T47D (cell line): ENCODE measurements at regions not wholly inside any gene's neighbourhood (a gene's known extent, or its start where the extent isn't known, plus 50 kb on each side); places are given as distances from the start of the nearest gene placed in this dataset.
A peak's percentile ranks its signal among the peaks of the same experiment; 100 is the strongest.
"Not testable (repeated sequence)": the region's sequence is repeated elsewhere in the genome, so short reads cannot be mapped to it uniquely, and the experiment has no call there.

Experiments
- DNase-seq, 2 experiments: peaks; one replicate each; pipeline versions ENCODE4 v3.0.0 to v3.0.0-alpha.2; 2011 to 2012; ENCODE audit warnings: low read depth in 1 of 2, low spot score in 1 of 2
- JUND ChIP-seq: IDR thresholded peaks from 2 replicates; pipeline ENCODE4 v1.6.1; 2012; ENCODE audit warnings: low read depth
- in situ Hi-C: cut with HindIII; loops from 2 replicates; pipeline ENCODE4 v1.10.0; 2016; ENCODE audit warnings: low sequenced_read_pairs, low pct_unique_long_range_greater_than_20kb

- TF ChIP-seq JUND, result no peak
- DNase-seq, result peak in 1 of 2 experiments; percentile 62
- in situ Hi-C loops, result no loop called here
These were observed 125.6 kb downstream of the CXCL12 start for GRCh38 chr10:44259090-44259874.

GRCh38 chr10:44258460-44259089 is 126.3 kb downstream of the CXCL12 start:
- in situ Hi-C loops, result no loop called here
- TF ChIP-seq JUND, result no peak
- DNase-seq, result no peak

GRCh38 chr10:44258019-44258418 is 126.9 kb downstream of the CXCL12 start:
- TF ChIP-seq JUND, result no peak
- in situ Hi-C loops, result no loop called here

GRCh38 chr10:44253769-44254462 is 131.0 kb downstream of the CXCL12 start:
- DNase-seq, result peak in 1 of 2 experiments; percentile 83
- TF ChIP-seq JUND, result no peak
- in situ Hi-C loops, result no loop called here

More at GRCh38 chr10:44258019-44258418, 126.9 kb downstream of the CXCL12 start:
- no peak for DNase-seq

DNA sequence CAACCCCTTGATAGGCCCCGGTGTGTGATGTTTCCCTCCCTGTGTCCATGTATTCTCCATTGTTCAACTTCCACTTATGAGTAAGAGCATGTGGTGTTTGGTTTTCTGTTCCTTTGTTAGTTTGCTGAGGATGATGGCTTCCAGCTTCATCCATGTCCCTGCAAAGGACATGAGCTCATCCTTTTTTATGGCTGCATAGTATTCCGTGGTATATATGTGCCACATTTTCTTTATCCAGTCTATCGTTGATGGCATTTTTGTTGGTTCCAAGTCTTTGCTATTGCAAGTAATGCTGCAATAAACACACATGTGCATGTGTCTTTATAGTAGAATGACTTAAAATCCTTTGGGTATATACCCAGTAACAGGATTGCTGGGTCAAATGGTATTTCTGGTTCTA is 132.3 kb downstream of the CXCL12 start:
- in situ Hi-C loops, DNase-seq: not testable (repeated sequence)

DNA sequence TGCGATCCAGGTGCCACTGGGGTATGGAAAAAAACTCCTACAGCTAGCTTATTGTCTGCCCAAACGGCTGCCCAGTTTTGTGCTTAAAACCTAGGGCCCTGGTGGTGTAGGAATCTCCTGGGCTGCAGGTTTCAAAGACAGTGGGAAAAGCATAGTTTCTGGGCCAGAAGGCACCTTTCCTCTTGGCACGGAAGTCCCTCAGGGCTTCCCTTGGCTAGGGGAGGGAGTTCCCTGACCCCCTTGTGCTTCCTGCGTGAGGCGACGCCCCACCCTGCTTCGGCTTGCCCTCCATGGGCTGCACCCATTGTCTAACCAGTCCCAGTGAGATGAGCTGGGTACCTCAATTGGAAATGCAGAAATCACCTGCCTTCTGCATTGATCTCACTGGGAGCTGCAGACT is 135.0 kb downstream of the CXCL12 start:
- DNase-seq, in situ Hi-C loops: not testable (repeated sequence)

DNA sequence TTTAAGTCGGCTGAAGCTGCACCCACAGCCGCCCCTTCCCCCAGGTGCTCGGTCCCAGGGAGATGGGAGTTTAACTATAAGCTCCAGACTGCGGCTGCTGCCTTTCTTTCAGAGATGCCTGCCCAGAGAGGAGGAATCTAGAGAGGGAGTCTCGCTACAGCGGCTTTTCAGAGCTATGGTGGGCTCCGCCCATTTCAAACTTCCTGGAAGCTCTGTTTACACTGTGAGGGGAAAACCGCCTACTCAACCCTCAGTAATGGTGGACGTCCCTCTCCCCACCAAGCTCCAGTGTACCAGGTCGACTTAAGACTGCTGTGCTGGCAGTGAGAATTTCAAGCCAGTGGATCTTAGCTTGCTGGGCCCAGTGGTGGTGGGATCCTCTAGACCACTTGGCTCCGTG is 135.4 kb downstream of the CXCL12 start:
- TF ChIP-seq JUND, result no peak
- in situ Hi-C loops, result no loop called here
- DNase-seq, result peak in 1 of 2 experiments; percentile 62

GRCh38 chr10:44246700-44247099 is 138.2 kb downstream of the CXCL12 start:
- in situ Hi-C loops, result not testable (repeated sequence)

GRCh38 chr10:44246287-44246686 is 138.6 kb downstream of the CXCL12 start:
- in situ Hi-C loops, DNase-seq: not testable (repeated sequence)

More at GRCh38 chr10:44246700-44247099, 138.2 kb downstream of the CXCL12 start:
- not testable (repeated sequence) for DNase-seq

DNA sequence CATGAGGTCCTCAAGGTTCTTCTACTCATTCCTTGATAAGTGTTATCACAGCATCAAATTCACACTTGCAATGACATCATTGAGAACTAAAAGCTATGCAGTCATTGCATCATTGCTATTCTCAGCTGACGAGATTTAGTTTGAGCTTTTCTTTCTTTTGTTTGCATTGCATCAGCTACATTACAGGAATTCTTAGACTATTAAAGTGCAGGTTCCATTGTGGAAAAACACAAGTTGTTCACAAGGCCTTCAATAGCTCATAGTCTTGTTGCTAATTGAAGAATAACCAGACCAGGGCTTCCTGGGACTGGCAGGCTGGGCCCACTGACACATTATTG is 139.3 kb downstream of the CXCL12 start:
- peak in 1 of 2 experiments; percentile 65 for DNase-seq
- no peak for TF ChIP-seq JUND
- in situ Hi-C loops, result no loop called here

DNA sequence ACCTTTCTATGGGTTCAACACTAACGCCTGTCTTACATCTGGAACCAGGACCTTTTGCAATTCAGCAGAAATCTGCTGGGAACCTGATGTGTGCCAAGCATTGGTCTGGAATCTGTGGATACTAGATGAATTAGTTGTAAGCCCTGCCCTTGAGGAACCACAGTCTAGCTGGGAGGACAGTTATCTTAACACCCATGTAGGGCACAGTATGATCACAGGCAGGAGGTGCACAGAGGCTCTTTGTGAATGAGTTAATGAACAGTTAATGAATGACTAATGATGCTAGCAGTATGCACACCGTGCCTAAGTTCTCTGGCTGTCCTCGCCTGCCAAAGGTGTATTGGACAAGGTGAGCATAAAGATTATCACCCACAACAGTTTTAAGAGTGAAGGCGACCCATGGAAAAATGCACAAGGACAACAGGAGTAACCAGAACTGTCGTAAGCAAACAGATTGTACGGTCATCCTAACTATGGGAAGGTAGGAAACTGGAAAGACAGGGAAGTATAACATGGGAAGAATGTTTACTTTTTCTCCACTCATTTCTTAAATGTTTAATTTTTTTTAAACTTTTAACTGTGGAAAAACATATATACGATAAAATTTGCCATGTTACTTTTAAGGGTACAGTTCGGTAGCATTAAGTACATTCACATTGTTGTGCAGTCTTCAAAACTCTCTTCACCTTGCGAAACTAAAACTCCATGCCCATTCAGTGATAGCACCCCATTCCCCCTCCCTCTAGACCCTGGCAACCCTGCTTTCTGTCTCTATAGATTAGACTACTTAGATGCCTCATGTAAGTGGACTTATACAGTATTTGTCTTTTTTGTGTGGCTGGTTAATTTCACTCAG is 139.9 kb downstream of the CXCL12 start:
- DNase-seq, result peak in 1 of 2 experiments; percentile 75
- in situ Hi-C loops, result no loop called here
- TF ChIP-seq JUND, result no peak

- DNase-seq, result peak in 1 of 2 experiments; percentile 40
- TF ChIP-seq JUND, result no peak
- in situ Hi-C loops, result no loop called here
These were observed 140.9 kb downstream of the CXCL12 start for GRCh38 chr10:44243851-44244510.
